Heart right ventricle (tissue), 16 donors: ENCODE measurements at regions not wholly inside any gene's neighbourhood (a gene's known extent, or its start where the extent isn't known, plus 50 kb on each side); places are given as distances from the start of the nearest gene placed in this dataset.
"Not testable (repeated sequence)": the region's sequence is repeated elsewhere in the genome, so short reads cannot be mapped to it uniquely, and the experiment has no call there.

Experiments used
- ATAC-seq, 8 donors: fragments of 200-7000 bp; cut with Tn5 transposase; one replicate each; pipeline ENCODE4 v1.9.1; 2020; ENCODE audit warnings: mild to moderate bottlenecking in 8 of 8, moderate library complexity in 8 of 8, moderate number of reproducible peaks in 1 of 8
- DNase-seq, 2 donors: peaks; one replicate each; pipeline ENCODE4 v3.0.0-alpha.2; 2020
- H3K27ac ChIP-seq, 10 donors: fragments of 200-600 bp; sonication (generic) in 2 of 10; one replicate each; pipeline versions ENCODE4 v1.5.0 to v1.8.0; 2020 to 2022; ENCODE audit warnings: mild to moderate bottlenecking in 3 of 10
- H3K27me3 ChIP-seq, 7 donors: fragments of 200-600 bp; one replicate each; pipeline ENCODE4 v1.8.0; 2021 to 2022; ENCODE audit warnings: mild to moderate bottlenecking in 2 of 7
- H3K36me3 ChIP-seq, 9 donors: fragments of 200-600 bp; sonication (generic) in 1 of 9; one replicate each; pipeline versions ENCODE4 v1.5.0 to v1.8.0; 2020 to 2022; ENCODE audit warnings: mild to moderate bottlenecking in 2 of 9
- H3K4me1 ChIP-seq, 9 donors: fragments of 200-600 bp; sonication (generic) in 1 of 9; one replicate each; pipeline versions ENCODE4 v1.5.0 to v1.8.0; 2020 to 2022; ENCODE audit warnings: mild to moderate bottlenecking in 4 of 9
- H3K4me3 ChIP-seq, 10 donors: fragments of 200-600 bp; sonication (generic) in 2 of 10; one replicate each; pipeline versions ENCODE4 v1.5.0 to v1.8.0; 2020 to 2022; ENCODE audit warnings: mild to moderate bottlenecking in 7 of 10, moderate library complexity in 2 of 10
- H3K9me3 ChIP-seq, 11 donors: fragments of 200-600 bp in 10 of 11; sonication (generic) in 2 of 11; one replicate each; pipeline versions ENCODE4 v1.5.0 to v1.8.0; 2013 to 2022; ENCODE audit warnings: mild to moderate bottlenecking in 2 of 11, control low read depth in 1 of 11, moderate library complexity in 1 of 11
- CTCF ChIP-seq, 9 donors: fragments of 200-600 bp; sonication (generic) in 2 of 9; IDR thresholded peaks; one replicate each; pipeline versions ENCODE4 v1.5.0 to v1.8.0; 2021 to 2022; ENCODE audit warnings: antibody characterized with exemption in 9 of 9, mild to moderate bottlenecking in 5 of 9, moderate library complexity in 1 of 9
- WGBS, 2 donors: extraction: QIAGEN DNeasy Blood & Tissue Kit; methylation state at CpG; one replicate each; pipeline ENCODE4 v1.1.7; 2013; ENCODE audit warnings: inconsistent platforms in 1 of 2; 5-methylcytosine and 5-hydroxymethylcytosine counted together
- intact Hi-C, 10 donors: fragments of 100-400 bp; cut with DNase I; formaldehyde crosslinking; loops; one replicate each; pipeline versions ENCODE4 v1.11.1 to v1.14.2; 2022
- donor health status: Arrhythmogenic right ventricular cardiomyopathy.
- donor health status: ischemic (EF 13 %, LVEDD 7.1; RV severe dilation, severe dysfunction).
- donor health status: healthy with polysubstance abuse.
- donor health status: DM: no; HTN: yes; CAD: no.
- donor health status: DM: no; HTN: no; CAD: no.
- donor health status: ischemic (EF 25% LVEDD 6.9; RV normal size, moderate dysfunction).
- donor health status: ischemic (EF 25% LVEDD 5.7; RV mildly dilated, moderate dysfunction).
- donor health status: healthy.
- donor health status: DM: yes; HTN: yes; CAD: no.
- donor health status: Ischemic cardiomyopathy.
- donor health status: ischemic (EF 35%, LVEDD 5.7; RV mildly dilated, moderate dysfunction).
- donor health status: nonischemic (EF 11% LVEDD 7.7; RV severe dilation, severe dysfunction).
- donor health status: DM: yes; HTN: yes; CAD: no.
- donor health status: PGD.
- donor health status: ischemic (EF 29% LVEDD 5.4; RV normal size, mild dysfunction).
- donor health status: nonischemic (EF 23%, LVEDD 6.1; RV moderate dilation, normal function).

GRCh38 chr15:23764306-23764705, 77.2 kb upstream of the NDN start:
- peaks cover 0 to 54% (median 5%) of the 10 kb centered on the region in 11 donors for H3K9me3 ChIP-seq
- TF ChIP-seq CTCF (IDR thresholded peaks at IDR 0.05) = no peak
- ATAC-seq = no peak
- H3K27me3 ChIP-seq = peaks cover 0 to 2% (median 0%) of the 10 kb centered on the region in 7 donors
- WGBS, 2 donors = 48 to 52% methylated on average over 3 of the region's 3 CpGs
- no peak overlapping the region for H3K4me3 ChIP-seq
- H3K36me3 ChIP-seq = no peaks in the 10 kb centered on the region
- no peaks in the 10 kb centered on the region for H3K4me1 ChIP-seq
- no peak overlapping the region for H3K27ac ChIP-seq
- intact Hi-C loops = no loop called here
- no peak for DNase-seq

- Histone ChIP-seq H3K9me3 (peaks cover 0 to 58% (median 5%) of the 10 kb centered on the region in 11 donors), H3K27me3 (peaks cover 0 to 2% (median 0%) of the 10 kb centered on the region in 7 donors), H3K36me3 (no peaks in the 10 kb centered on the region), H3K4me3 (no peak overlapping the region), H3K4me1 (no peaks in the 10 kb centered on the region), H3K27ac (no peak overlapping the region)
- DNase-seq = no peak
- no peak for TF ChIP-seq CTCF (IDR thresholded peaks at IDR 0.05)
- 75 to 79% methylated on average over 4 of the region's 4 CpGs for WGBS, 2 donors
- no peak for ATAC-seq
- intact Hi-C loops = no loop called here
Measured at GRCh38 chr15:23764716-23765115, 77.6 kb upstream of the NDN start.

- intact Hi-C loops = not testable (repeated sequence)
Measured at GRCh38 chr15:23766779-23767178, 79.7 kb upstream of the NDN start.

GRCh38 chr15:23773093-23773492, 86.0 kb upstream of the NDN start:
- H3K4me1 ChIP-seq = no peaks in the 10 kb centered on the region
- TF ChIP-seq CTCF (IDR thresholded peaks at IDR 0.05) = no peak
- peaks cover 0 to 48% (median 5%) of the 10 kb centered on the region in 11 donors for H3K9me3 ChIP-seq
- no peak for DNase-seq
- intact Hi-C loops = loop anchor here in 2 of 10 donors (5.0 kb wide), 2 partner anchors 34 to 1689 kb away; no protein-coding TSS in a partner anchor
- H3K36me3 ChIP-seq = no peaks in the 10 kb centered on the region
- no peaks in the 10 kb centered on the region for H3K27me3 ChIP-seq
- no peak for ATAC-seq
- H3K4me3 ChIP-seq = no peak overlapping the region
- H3K27ac ChIP-seq = no peak overlapping the region

More at GRCh38 chr15:23766779-23767178, 79.7 kb upstream of the NDN start:
- not testable (repeated sequence) for H3K27ac ChIP-seq, H3K36me3 ChIP-seq, H3K4me3 ChIP-seq, DNase-seq, H3K27me3 ChIP-seq, H3K4me1 ChIP-seq, ATAC-seq
- peaks cover 0 to 73% (median 10%) of the 10 kb centered on the region in 11 donors for H3K9me3 ChIP-seq
- 43 to 64% methylated on average over 2 of the region's 2 CpGs for WGBS, 2 donors

GRCh38 chr15:23787346-23788105, 100.4 kb upstream of the NDN start:
- Histone ChIP-seq H3K36me3 (no peaks in the 10 kb centered on the region), H3K27me3 (peaks cover 0 to 1% (median 0%) of the 10 kb centered on the region in 7 donors), H3K27ac (no peak overlapping the region), H3K9me3 (no peaks in the 10 kb centered on the region), H3K4me3 (no peak overlapping the region), H3K4me1 (no peaks in the 10 kb centered on the region)
- ATAC-seq (no peak), DNase-seq (no peak)
- intact Hi-C loops = no loop called here
- no peak for TF ChIP-seq CTCF (IDR thresholded peaks at IDR 0.05)
- 21 to 23% methylated on average over 2 of the region's 2 CpGs for WGBS, 2 donors
